Esophagus squamous epithelium (tissue), 4 donors: ENCODE measurements at regions not wholly inside any gene's neighbourhood (a gene's known extent, or its start where the extent isn't known, plus 50 kb on each side); places are given as distances from the start of the nearest gene placed in this dataset.

Experiments
- POLR2A ChIP-seq, 4 donors: fragments of 450-650 bp; IDR thresholded peaks; one replicate each; pipeline ENCODE4 v1.6.1; 2017; ENCODE audit warnings: antibody characterized with exemption in 4 of 4, mild to moderate bottlenecking in 4 of 4, moderate library complexity in 3 of 4
- TF ChIP-seq, protein P1 (sequence below), 6 experiments: fragments of 450-650 bp in 4 of 6; fragments of 200-600 bp in 2 of 6; sonication (generic) in 2 of 6; IDR thresholded peaks; one replicate each; pipeline ENCODE4 v1.5.1; 2016 to 2019; ENCODE audit warnings: antibody characterized with exemption in 6 of 6, mild to moderate bottlenecking in 4 of 6, moderate library complexity in 4 of 6

DNA sequence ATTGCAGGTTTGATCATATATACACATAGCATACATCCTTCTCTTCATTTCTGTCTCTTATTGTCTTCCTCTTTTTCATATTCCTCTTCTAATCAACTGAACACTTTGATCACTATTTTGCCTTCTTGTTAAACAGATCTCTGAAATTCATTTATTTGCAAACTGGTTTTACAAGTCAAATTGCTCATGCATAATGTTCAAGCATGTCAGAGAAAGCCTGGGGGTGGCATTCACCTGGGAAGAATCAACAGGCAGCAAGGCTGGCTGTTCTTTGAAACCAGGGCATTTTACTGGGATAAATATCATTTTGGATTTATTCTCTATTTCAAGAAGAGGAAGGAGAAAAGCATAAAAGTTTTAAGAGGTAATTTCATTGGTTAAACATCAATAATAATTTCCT is 66.9 kb upstream of the LRATD1 start:
- TF ChIP-seq, protein P1, sequence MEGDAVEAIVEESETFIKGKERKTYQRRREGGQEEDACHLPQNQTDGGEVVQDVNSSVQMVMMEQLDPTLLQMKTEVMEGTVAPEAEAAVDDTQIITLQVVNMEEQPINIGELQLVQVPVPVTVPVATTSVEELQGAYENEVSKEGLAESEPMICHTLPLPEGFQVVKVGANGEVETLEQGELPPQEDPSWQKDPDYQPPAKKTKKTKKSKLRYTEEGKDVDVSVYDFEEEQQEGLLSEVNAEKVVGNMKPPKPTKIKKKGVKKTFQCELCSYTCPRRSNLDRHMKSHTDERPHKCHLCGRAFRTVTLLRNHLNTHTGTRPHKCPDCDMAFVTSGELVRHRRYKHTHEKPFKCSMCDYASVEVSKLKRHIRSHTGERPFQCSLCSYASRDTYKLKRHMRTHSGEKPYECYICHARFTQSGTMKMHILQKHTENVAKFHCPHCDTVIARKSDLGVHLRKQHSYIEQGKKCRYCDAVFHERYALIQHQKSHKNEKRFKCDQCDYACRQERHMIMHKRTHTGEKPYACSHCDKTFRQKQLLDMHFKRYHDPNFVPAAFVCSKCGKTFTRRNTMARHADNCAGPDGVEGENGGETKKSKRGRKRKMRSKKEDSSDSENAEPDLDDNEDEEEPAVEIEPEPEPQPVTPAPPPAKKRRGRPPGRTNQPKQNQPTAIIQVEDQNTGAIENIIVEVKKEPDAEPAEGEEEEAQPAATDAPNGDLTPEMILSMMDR (IDR thresholded peaks at IDR 0.05) = no peak
- no peak for TF ChIP-seq POLR2A (IDR thresholded peaks at IDR 0.05)
